NCI-H748 treated with DMSO at 0.1 percent for 48 hours (cell line): ENCODE measurements at regions not wholly inside any gene's neighbourhood (a gene's known extent, or its start where the extent isn't known, plus 50 kb on each side); places are given as distances from the start of the nearest gene placed in this dataset.

ENCODE experiments used
- DNase-seq: peaks from one replicate; lab custom pipeline; 2025; lab: John Stamatoyannopoulos, UW

DNA sequence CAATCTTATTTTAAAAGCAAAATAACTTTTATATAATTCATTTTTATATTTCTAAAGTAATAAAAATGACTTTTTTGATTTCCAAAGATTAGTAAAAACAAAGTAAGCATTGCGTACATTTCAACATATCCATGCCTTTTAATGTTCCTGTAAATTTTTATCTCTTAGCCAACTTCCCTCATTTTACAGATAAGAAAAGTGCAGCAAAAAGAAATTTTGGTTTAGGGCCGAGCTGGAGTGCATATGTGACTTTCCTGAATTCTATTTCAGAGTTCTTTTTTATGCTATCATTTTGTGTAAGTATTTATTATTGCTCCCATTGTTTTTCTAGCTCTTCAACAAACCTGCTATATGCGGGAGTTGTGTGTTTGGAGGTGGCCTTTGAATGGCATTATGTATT lies 195.3 kb downstream of the NHLRC3 start:
- DNase-seq, result no peak

DNA sequence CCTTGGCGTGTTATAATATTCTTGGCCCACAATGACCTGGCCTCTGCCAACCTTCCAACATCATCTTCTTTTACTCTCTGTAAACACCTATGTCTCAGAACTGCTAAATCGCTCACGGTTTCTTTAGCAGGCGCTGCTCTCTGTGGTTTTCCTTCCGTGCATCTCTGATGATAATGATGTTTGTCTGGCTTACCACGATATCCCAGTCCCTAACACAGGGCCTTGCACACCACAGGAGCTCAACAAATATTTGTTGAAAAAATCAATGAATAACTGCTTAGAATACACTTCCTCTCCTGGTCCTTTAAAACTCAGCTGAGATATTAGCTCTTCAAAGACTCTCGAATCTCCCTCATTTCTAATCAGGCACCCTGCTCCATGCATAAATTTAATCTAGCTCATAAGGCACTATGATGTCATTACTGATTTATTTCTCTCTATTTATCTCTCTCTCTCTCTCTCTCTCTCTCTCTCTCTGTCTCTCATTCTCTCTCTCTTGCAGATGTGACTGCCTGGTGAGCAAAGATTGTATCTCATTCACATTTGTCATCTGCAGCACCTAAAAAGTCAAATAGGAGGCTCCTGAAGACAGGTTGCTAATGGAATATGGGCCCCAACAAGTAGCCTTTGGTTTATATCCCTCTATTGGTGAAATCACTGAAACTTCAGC lies 206.4 kb downstream of the NHLRC3 start:
- peak; percentile 38 for DNase-seq

DNA sequence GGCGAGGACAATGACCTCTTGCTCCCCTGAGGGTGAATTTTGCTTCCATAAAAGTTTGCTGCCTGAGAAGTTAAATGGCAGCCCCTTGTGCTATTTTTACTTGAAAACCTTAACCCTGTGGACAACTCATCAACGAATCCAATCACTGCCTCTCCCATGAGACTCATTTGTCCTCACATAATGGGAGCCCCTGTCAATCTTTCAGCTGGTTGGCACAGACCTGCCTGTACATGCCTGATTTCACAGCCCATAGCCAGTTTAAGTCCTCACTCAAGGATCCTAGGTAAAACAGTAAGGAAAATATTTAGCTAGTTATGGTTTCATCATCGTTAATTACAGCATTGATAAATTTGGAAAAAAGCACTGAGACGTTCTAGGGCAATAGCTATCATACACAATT lies 207.4 kb downstream of the NHLRC3 start:
- DNase-seq, result peak; percentile 48

DNA sequence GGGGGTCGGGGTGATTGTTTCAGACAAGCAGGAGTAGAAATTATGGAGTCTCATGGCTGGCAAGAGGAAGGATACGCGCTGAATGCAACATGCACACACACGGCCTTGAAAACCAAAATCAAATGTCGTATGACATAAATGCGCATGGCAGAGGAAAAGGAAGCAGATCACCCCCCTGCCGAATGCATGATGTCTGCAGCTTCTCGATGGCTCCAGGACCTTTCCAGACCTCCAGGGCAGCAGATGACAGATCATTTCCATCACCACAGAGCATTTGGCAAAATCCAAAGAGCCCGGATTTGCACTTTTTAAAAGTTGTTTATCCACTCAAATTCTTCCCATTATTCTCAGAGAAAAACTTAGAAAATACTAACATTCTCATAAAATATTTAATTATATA lies 211.7 kb downstream of the NHLRC3 start:
- no peak for DNase-seq

DNA sequence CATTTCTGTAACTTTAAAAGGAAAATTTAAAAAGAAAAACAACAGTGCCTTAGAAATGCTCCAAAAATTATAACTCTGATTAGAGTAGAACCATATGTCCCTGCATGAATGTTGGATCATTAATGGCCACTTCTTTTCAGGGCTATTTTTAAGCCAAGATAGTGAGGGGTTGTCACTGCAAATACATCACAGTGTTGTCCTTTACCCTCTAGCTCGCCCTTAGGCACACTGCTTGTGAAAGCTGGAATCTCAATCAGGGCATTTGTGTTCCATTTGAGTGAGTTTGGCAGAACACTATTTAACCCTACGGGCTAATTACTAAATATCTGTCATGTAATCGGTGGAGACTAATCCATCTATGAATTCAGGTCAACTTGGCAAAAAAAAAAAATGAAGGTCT lies 212.2 kb downstream of the NHLRC3 start:
- DNase-seq, result no peak

DNA sequence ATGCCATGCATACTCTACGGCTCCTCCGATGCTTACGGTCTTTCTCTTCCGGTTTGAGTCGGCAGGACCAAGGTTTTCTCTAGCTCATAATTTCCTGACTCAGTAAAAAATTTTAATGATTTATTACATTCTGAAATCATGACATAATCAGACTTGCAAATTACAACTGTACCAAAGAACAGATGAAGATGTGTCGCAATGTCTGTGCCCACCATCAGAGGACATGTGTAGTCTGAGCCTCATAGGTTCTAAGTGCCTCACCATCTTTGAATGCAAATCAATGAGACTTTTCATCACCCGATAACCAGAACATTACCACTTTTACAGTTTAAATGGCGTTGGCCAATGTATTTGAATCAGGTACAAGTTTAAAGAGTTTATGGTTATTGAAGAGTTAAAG lies 213.1 kb downstream of the NHLRC3 start:
- no peak for DNase-seq

DNA sequence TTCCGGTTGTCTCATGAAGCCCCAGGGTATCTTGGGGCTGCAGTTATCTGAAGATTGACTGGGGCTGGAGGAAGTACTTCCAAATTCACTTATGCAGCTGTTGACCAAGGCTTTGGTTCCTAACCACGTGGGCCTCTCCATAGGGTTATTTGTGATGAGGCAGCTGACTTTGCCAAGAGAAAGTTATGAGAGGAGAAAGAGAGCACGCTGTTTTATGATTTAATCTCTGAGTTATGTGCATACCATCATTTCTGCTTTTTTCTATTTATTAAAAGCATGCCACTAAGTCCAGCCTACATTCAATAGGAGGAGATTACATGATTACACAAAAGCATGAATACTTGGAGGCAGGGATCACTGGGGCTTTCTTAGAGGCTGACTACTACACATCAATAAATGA lies 215.5 kb downstream of the NHLRC3 start:
- no peak for DNase-seq

DNA sequence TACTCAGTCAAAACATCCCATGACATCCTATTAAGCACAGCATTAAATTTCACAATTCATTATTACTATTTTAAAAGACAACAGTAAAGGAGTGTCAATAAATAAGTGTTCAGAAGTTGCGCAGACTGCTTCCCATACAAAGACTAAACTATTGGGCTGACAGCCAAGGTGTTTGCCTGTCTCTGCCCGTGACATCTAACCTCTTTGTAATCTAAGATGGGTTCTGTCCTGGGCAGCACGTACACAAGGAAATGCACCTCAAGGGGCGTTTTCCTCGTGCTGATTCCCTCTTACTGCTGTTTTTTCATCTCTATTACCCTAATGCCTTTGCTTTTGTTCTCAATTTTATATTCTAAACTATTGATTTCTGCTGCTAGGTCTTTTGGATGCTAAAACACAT lies 216.3 kb downstream of the NHLRC3 start:
- peak; percentile 51 for DNase-seq

DNA sequence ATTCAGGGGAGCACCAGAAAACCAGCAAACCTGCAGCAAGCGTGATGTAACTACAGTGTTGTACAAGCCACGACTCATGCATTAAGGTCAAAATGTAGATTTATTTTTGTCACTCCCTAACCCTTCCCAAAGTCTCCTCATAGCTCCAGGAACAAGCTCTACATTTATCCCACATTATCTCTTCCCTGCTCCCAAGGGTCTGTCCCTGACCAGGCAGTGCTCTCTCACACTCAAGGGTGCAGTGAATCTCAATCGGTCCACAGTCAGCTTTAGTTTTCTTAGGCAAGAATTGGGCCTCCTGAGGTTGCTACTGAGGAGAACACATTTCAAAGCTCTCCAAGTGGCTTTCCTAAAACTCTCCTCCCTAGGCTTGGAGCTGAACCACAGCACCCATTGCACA lies 219.4 kb downstream of the NHLRC3 start:
- no peak for DNase-seq

DNA sequence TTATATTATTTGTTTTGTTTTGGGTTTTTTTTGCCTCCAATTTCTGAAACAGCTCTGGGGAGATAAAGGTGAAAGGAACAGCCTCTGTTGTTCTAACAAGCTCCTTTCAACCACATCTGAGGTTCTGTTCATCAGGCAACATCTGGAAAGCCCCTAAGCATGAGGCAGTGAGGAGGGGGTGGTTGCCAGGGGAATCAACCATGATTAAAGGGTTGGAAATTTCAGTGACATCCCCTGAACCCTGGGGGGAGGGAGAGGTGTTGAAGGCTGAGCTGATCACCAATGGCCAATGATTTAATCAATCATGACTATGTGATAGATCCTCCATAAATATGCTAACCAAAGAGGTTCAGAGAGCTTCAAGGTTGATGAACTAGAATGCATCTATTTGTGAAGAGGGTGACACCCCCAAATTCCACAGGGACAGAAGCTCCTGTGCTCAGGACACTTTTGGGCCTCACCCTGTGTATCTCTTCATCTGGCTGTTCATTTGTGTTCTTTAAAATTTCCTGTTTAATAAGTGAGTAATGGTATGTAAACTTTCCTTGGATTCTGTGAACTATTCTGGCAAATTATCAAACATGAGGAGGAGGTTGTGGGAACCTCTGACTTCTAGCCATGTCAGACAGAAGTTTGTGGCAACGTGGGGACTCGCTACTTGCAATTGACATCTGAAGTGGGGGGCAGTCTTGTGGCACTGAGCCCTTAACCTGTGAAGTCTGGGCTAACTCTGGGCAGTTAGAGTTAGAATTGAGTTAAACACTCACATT lies 221.3 kb downstream of the NHLRC3 start:
- no peak for DNase-seq

DNA sequence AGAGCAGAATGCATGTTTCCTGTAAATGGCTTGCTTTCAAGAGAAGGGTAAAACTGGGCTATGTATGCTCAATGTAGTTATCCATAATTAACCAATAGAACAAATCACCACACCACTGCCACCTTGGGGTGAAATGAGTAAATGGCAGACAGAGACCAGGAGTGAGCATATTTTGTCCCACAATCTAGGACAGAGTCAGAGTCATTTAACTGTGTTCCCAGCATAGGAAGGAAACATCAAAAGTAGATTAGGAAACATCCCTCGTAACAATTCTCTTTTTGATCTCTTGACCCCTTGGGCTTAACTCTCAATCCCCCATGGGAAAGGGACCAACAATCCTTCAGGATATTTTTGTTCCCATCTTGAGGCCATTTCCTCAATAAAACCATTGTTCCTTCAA lies 224.8 kb downstream of the NHLRC3 start:
- peak; percentile 85 for DNase-seq

DNA sequence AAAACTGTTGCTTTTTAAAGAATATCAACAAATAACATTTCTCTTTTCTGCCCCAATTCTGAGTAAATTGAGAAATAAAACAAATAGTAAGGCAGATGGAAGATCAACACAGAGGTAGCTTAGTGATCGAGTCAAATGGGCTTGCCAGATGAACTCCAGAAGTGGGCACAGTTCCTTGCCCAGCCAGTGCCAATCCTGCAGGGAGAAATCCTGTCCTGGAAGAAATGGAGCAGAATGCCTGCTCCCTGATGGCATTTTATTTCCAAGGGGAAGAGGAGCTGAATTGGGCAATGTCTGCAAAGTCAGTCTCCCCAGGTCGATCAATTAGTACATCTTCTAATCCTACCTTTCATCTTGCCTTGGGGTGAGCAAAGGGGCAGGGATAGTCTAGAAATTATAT lies 225.3 kb downstream of the NHLRC3 start:
- DNase-seq, result no peak

DNA sequence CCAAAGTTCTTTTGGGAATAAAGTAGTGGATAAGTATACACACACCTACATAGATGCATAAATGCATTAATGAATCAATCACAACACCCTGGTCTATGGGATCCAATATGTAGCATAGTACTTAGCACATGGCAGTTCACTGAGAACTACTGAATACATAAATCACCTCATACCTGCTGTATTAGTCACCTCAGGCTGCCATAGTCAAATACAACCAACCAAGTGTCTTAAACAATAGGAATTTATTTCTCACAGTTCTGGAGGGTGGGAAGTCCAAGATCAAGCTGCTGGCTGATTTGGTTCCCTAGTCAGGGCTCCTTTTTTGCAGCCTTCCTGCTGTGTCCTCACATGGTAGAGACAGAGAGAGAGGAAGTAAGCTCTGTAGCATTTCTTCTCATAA lies 228.2 kb downstream of the NHLRC3 start:
- DNase-seq, result no peak

DNA sequence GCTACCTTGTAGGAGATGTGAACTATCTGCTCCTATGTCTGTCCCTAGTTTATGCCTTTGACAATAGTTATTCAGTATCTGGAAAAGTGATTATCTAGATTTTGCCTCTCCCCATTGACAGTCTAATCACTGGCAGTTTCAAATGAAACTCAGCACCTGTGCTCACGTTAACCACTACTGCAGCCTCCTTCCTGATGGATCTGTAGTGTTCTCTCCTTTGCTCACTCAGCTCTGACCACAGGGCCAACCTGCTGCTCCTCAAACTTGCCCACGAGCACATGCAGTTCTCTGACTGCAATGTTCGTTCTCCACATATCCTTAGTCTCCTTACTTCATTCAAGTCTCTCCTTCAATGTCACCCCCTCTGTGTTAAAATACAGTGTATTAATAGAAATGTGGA lies 230.1 kb downstream of the NHLRC3 start:
- DNase-seq, result no peak

DNA sequence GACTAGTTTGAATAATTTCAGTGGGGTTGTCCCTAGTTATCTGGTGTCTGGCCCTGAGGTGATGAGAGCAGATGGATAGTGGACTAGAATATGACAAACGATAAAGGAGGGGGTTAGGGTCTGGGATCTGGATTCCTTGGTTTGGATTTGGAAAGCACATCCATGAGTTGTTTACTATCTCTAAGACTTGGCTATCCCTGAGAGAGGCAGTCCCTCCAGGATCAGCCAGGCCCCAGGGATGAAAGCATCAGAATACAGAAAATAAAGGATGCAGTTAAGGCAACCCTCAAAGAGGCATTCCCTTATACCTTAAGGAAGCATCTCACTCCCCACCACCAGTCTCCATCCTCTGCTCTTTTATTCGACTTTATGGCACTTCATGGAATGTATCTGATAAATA lies 230.7 kb downstream of the NHLRC3 start:
- no peak for DNase-seq

DNA sequence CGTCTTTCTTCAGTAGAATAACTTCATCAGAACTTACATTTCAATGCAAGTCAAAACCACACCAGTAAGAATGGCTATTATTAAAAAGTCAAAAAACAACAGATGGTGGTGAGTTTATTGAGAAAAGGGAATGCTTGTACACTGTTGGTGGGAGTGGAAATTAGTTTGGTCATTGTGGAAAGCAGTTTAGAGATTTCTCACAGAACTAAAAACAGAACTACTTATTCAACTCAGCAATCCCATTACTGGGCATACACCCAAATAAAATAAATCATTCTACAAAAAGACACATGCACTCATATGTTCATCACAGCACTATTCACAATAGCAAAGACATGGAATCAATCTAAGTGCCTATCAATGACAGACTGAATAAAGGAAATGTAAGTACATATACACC lies 231.2 kb downstream of the NHLRC3 start:
- no peak for DNase-seq

DNA sequence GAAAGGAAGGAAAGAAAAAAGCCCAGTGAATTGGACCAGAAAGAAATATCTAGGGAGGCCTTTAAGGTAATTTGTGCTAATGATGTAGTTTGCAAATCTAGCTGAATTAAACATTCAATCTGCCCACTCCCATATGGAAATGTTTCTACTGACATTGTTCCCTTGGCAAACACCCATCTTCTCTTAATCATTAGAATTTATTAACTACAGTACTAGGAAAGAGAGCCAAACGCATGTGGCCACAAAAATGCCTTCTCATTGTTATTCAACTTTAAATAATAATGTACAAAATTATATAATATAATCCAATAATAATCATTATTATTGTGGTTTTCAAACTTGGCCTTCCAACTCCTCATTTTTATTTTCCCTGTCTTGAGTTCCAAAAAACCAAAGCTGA lies 234.7 kb downstream of the NHLRC3 start:
- DNase-seq, result no peak

DNA sequence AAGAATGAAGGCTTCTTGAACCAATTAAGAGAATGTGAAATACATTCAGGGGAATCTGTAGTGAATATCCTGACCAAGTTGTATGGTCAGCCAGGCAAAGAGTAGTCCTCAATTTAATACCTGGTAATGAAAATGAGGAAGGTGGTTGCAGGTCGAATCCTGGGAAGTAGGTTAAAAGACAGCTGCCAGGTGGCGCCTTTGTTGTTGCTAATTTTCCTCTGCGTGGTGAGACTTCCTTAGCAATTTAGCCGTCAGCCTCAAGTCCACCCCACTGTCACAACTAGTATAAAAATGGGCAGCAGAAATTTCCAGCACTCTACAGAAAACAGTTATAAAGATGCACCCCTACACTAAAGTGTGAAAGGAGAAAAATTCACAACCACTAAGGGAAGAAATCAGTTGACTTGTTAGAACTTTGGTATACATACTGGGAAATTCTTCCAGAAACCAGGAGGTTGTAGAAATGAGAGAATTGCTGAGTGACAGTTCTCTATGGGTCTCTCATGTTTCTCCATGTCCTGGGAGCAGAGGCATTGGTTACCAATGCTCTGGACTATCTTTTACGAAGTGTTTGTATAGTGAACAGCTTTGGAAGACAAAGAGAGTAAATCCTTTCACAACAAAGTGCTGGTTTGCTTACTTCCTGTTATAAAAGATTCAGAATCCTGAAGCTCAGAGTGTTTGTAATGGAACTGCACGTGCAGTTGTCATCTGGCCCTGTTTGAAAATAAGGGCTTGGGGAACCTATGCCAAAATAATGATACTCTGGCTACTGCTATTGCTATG lies 235.9 kb downstream of the NHLRC3 start:
- DNase-seq, result peak; percentile 44

DNA sequence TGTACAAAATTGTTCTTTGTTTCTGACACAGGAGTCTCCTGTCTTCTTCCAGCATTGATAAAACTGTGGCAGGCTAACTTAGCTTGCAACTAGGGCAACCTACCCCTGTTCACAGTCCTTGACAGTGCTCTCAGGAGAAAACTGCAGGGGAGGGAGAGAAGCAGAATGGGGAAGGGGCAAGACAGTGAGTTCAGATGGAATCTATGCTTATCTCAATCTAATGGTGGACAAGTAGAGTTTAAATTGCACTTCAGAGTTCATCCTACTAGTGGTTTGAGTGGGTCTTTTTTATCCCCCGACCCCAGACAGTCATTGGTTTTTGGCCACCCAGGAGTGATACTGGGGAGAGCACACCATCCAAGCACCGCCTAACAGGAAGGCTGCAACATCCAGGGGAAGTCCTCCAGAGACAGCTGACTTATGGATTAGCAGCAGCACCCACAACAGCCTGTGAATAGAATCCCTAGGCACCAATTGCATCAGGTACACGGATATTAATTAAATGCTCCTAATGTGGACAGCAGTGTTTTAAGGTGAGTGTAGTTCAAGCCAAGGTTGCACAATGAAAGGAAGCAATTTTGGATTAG lies 236.6 kb downstream of the NHLRC3 start:
- DNase-seq, result no peak

DNA sequence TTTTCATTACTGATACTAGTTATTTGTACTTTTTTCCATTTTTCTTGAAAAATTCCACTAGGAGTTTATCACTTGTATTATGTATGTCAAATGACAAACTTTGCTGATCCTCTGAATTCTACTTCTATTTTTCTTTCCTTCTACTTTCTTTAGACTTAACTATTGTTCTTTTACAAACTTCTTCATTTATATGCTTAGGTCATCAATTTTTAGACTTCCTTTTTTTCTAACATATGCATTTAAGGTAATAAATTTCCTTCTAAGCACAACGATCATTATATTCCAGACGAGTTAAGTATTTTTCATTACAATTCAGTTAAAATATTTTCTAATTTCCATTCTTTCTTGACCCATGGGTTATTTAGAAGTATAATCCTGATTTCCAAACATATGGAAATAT lies 240.8 kb downstream of the NHLRC3 start:
- DNase-seq, result no peak

DNA sequence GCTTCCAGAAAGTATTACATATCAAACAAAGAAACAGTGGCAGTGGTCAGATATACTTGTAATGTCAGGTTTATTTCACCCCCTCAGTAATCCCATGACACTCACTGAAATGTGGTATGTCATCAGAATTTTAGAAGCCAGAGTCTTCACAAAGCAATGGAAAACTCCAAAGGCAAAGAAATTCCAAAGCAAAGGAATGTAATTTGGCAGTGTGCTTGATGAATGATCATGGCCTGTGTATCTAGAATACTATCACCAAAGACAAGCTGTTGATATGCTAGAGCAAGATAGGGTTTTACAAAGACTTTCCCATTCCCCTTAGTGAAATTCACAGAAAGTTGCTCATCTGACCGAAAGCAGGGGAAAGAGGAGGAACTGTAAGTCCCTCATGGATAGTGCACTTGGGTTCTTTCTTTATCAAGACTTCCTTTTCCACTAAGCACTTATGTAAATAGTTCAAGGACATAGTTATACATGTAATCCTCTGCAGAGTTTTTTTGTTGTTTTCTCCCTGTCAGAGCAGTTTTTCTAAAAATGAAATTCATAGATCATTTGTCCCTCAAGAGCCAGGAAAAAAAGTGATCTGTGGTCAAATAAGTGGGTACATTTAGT lies 243.4 kb downstream of the NHLRC3 start:
- DNase-seq, result no peak

DNA sequence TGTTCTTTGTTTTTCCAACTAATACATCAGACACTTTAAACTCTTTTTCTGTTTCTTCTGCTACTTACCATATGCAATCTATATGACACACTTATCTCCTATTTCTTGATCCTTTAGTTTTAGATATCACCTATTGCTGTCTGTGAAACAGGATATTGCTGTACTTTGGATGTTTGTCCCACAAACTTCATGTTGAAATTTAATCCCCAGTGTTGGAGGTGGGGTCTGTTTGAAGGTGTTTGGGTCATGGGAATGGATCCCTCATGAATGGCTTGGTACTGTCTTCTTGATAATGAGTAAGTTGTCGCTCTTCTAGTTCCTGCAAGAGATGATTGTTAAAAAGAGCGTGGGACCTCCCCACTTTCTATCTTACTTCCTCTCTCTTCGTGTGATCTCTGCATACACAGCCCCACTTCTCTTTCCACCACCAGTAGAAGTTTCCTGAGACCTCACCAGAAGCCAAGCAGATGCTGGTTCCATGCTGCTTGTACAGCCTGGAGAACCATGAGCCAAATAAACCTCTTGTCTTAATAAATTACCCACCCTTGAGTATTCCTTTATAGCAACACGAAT lies 244.2 kb downstream of the NHLRC3 start:
- DNase-seq, result no peak
